ENCODE measurements at regions not wholly inside any gene's neighbourhood (a gene's known extent, or its start where the extent isn't known, plus 50 kb on each side); places are given as distances from the start of the nearest gene placed in this dataset.

GRCh38 chr1:34668063-34668462, 86.8 kb upstream of the GJB5 start:
- ATAC-seq: no peak
- intact Hi-C loops (cut with DNase I, micrococcal nuclease): no loop called here
- DNase-seq: no peak

- intact Hi-C loops (cut with DNase I, micrococcal nuclease): no loop called here
- ATAC-seq (peak; percentile 47), DNase-seq (no peak)
Observed at GRCh38 chr1:34670982-34671381, 83.9 kb upstream of the GJB5 start.

- intact Hi-C loops (cut with DNase I, micrococcal nuclease): no loop called here
- ATAC-seq: no peak
- no peak for DNase-seq
Observed at GRCh38 chr1:34671887-34672286, 83.0 kb upstream of the GJB5 start.

DNA sequence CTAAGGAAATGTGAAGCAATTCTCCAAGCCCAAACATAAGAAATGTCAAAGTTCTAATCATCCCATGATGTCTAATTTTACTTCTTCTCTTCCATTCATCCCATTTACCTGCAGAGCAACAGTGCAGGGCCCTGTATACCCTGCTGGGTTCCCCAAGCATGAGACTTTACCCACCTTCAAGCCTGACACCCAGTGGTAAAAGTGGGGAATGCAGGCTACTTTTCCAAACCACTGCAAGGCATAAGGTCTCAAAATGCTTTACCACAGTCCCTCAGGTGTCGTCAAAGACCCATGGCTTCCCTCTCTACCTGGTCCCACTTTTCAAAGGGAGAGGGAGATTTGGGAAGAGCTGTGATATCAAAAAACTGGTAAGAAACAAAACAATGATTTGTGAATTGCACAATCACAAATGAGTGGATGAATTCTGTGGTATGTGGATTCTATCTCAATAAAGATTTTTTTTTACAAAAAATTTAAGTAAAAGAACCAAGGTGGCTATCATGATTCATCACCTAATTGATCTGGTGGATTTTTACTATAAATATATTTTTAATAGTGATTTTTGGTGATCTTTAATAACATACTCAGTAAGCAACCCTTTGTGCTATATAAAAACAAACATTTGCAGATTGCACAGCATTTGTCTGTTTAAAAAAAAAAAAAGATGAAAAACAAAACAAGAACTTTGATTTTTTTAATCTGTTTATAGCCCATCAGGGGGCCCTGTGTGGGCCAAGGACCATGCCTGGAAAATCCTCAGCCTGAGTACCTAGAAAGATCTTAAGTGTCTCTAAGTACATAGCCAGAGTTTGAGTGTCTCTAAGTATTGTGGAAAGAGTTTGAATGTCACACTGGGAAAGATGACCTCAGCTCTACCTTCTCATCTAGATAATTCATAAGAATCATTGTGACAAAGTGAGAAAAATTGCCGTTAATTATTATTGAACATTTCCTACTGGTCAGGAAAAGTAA, 73.1 kb upstream of the GJB5 start:
- intact Hi-C loops (cut with DNase I, micrococcal nuclease): no loop called here
- ATAC-seq: peak; percentile 36
- DNase-seq: peak; percentile 48 to 64

- peak; percentile 36 to 66 for DNase-seq
- intact Hi-C loops (cut with DNase I, micrococcal nuclease): no loop called here
Observed at GRCh38 chr1:34682452-34683223, 72.2 kb upstream of the GJB5 start.

GRCh38 chr1:34683616-34684015, 71.2 kb upstream of the GJB5 start:
- intact Hi-C loops (cut with DNase I, micrococcal nuclease): no loop called here
- ATAC-seq (peak; percentile 24), DNase-seq (no peak)

More at GRCh38 chr1:34682452-34683223, 72.2 kb upstream of the GJB5 start:
- peak; percentile 62 for ATAC-seq

- DNase-seq (peak in 1 of 2 donors; percentile 29), ATAC-seq (peak; percentile 38)
- intact Hi-C loops (cut with DNase I, micrococcal nuclease): no loop called here
Observed at GRCh38 chr1:34684266-34684665, 70.6 kb upstream of the GJB5 start.

DNA sequence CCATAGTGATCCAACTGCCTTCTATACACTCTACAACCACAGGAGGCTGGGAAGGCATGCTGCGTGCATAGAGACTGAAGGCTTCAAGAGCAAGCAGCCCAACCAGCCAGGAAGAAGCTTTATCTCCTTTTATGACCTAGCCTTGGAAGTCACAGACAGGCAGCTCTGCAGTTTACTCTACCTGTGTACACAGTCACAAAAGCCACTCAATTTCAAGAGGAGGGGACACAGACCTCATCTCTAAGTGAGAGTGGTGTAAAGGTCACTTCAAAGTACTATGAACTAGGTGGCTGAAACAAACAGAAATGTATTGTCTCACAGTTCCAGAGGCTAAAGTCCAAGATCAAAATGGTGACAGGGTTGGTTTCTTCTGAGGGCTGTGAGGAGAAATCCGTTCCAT, 69.6 kb upstream of the GJB5 start:
- intact Hi-C loops (cut with DNase I, micrococcal nuclease): no loop called here
- ATAC-seq: peak; percentile 70
- peak; percentile 44 to 45 for DNase-seq

DNA sequence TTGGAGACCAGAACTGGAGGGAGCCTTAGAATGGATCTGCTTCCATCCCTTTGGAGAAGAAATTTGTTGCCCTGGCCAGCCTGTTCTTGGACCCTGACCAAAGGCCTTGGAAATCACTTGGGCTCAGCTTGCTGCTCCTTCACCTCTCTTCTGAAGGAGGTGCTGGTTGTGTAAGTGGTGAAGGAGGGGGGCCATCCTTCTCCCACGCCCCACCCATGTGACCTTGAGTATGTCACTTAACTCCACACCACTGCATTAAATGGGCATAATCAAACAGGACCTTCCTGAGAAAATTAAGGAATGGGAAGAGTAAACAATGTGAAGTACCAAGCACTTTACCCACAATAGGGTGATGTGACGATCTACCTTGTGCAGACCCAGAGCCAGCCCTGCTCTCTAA, 68.3 kb upstream of the GJB5 start:
- DNase-seq (no peak), ATAC-seq (no peak)
- intact Hi-C loops (cut with DNase I, micrococcal nuclease): no loop called here

DNA sequence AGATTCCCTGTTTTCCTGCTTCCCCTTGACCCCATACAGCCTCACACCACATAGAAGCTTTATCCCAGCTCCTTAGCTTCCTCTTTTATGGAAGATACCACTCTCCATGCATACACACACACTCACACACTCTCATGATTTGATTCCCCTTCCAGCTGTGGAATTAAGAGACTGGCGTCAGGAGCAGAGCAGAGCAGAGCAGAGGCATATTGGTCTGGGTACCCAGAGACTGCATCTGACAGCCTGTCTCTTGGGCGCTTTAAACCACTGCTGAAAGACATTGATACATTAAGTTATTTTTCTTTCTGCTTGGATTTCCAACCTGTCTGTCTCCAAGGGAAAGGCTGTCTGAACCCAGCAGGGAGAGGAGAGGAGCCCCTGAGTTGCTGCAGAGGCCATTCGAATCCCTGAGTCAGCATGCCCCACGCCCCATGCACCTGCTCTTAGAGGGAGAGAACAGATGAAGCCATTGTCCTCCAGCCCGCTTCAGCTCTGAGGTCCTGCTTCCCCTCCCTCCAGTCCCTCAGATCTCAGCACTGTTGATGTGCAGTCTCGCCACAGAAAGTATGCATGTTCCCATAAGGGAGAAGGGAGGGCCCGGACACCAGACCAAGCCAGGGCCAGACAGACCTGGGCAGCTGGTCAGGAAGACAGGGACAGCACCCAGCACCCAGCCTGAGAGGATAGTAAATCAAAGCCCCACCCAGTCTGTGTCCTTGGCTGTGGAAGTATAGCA, 66.7 kb upstream of the GJB5 start:
- ATAC-seq: peak; percentile 52
- intact Hi-C loops (cut with DNase I, micrococcal nuclease): no loop called here
- peak; percentile 40 to 84 for DNase-seq

- ATAC-seq (no peak), DNase-seq (no peak)
- intact Hi-C loops (cut with DNase I, micrococcal nuclease): no loop called here
Observed at GRCh38 chr1:34690269-34690668, 64.6 kb upstream of the GJB5 start.

DNA sequence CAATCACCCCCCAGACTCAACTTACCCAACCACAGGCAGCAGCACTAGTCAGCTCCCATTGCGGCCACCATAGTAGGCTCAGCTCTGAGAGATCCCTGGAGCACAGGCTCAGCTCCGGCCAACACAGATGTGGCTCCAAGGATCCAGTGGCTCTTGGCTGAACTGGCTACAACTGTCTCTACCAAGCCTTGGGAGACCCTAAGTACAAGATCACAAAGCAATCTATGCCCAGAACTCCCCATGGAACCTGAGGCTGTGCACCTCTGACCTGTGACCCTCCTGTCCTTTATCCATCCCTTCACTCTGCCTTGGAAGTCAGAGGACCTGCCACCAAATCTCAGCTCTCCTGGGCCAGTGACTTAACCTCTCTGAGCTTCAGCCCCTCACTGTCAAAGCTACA, 61.8 kb upstream of the GJB5 start:
- DNase-seq: no peak
- intact Hi-C loops (cut with DNase I, micrococcal nuclease): no loop called here

GRCh38 chr1:34694383-34694782, 60.5 kb upstream of the GJB5 start:
- DNase-seq: no peak
- intact Hi-C loops (cut with DNase I, micrococcal nuclease): no loop called here
- ATAC-seq: no peak

More for the DNA sequence above, 61.8 kb upstream of the GJB5 start:
- no peak for ATAC-seq

DNA sequence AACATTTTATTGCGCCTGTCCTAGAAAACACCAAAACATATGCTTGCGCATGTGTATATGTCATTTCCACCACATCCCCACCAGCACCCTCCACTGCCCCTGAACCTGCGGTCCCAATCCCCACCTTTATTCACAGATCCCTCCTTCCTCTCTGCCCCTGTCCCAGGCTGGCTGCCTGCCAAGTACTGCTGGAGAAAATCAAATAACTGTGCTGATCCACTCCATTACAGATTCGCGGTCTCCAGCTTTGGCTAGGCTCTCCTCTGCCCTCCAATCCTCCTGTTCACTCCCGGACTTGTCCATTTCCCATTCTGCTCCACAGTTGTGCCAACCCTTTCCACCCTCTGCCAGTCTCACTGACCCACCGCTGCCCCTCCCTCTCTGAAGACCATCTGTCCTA, 59.3 kb upstream of the GJB5 start:
- no peak for ATAC-seq
- intact Hi-C loops (cut with DNase I, micrococcal nuclease): no loop called here

DNA sequence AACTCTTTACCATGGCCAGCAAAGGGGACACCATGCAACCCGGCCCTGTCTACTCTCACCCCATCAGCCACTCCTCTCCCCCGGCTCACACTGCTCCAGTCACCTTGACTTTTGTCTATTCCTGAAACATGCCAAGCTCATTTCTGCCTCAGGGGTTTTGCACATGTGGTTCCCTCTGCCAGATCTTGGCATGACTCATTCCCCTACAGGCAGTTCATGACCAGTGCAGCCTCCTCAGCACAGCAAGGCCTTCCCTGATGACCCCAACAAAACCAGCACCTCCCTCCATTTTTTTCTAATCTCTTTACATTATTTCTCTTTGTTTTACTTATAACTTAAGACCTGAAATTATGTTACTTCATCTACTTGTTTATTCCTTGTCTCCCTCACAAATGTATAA, 58.6 kb upstream of the GJB5 start:
- ATAC-seq (no peak), DNase-seq (no peak)
- intact Hi-C loops (cut with DNase I, micrococcal nuclease): no loop called here

More for the DNA sequence above, 59.3 kb upstream of the GJB5 start:
- DNase-seq: no peak

GRCh38 chr1:34696981-34697380, 57.9 kb upstream of the GJB5 start:
- intact Hi-C loops (cut with DNase I, micrococcal nuclease): no loop called here
- DNase-seq: no peak
- no peak for ATAC-seq

DNA sequence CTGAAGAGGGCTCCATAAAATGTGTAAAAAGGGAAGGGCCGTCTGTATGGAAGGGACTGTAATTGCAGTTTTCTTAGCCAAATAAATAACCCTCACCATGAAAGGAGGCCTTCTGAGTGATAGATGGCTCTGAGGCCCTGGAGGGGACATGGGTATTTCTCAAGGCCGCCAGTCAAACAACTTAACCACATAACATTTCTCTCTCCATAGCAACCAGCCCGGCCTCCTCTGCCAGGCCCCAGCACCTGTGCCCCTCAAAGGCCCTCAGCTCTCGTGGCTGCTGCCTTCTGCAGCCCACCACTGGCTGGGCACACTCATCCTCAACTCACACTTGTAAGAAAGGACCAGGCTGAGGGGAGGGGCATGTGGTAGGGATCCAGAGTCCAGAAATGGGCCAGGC, 57.0 kb upstream of the GJB5 start:
- intact Hi-C loops (cut with DNase I, micrococcal nuclease): no loop called here
- ATAC-seq (no peak), DNase-seq (no peak)

GRCh38 chr1:34701326-34702060, 53.4 kb upstream of the GJB5 start:
- intact Hi-C loops (cut with DNase I, micrococcal nuclease): no loop called here
- DNase-seq (no peak), ATAC-seq (no peak)
